CD4-positive, alpha-beta T cell (primary cell): ENCODE measurements at regions not wholly inside any gene's neighbourhood (a gene's known extent, or its start where the extent isn't known, plus 50 kb on each side); places are given as distances from the start of the nearest gene placed in this dataset.

ENCODE experiments used
- ATAC-seq: fragments of 200-7000 bp; cut with Tn5 transposase; one replicate; pipeline ENCODE4 v1.10.0; 2022; ENCODE audit warnings: mild to moderate bottlenecking; ENCODE audit not compliant: poor library complexity
- CTCF ChIA-PET: fragments of 350-600 bp; sonication (Branson Sonifier 250); formaldehyde crosslinking; loops from one replicate; lab custom pipeline; 2021; ENCODE audit warnings: antibody characterized with exemption, inconsistent platforms; lab: Charles Lee
- POLR2A ChIA-PET: fragments of 350-600 bp; sonication (Branson Sonifier 250); formaldehyde crosslinking; loops from one replicate; lab custom pipeline; 2021; ENCODE audit warnings: antibody characterized with exemption, inconsistent platforms; lab: Charles Lee
- DNase-seq, 14 experiments: peaks; one replicate each; pipeline ENCODE4 v3.0.0-alpha.2; 2013 to 2020; ENCODE audit warnings: mixed read lengths in 2 of 14
- H3K27ac ChIP-seq, 2 donors: one replicate each; pipeline versions ENCODE4 v1.5.1 to v1.7.0; 2013; ENCODE audit warnings: low read length in 2 of 2, low read depth in 1 of 2, mild to moderate bottlenecking in 1 of 2
- H3K27me3 ChIP-seq, 2 experiments: 1 replicate in 1 of 2; 2 replicates in 1 of 2; pipeline versions ENCODE4 v1.6.1 to v1.7.0; 2013; ENCODE audit warnings: low read length in 2 of 2, control low read depth in 1 of 2, mild to moderate bottlenecking in 1 of 2, moderate library complexity in 1 of 2; ENCODE audit not compliant: insufficient read depth in 2 of 2, control insufficient read depth in 1 of 2
- H3K36me3 ChIP-seq: one replicate; pipeline ENCODE4 v1.6.1; 2013; ENCODE audit warnings: low read length, control low read depth; ENCODE audit not compliant: insufficient read depth
- H3K4me1 ChIP-seq: one replicate; pipeline ENCODE4 v1.6.1; 2013; ENCODE audit warnings: low read length, control low read depth; ENCODE audit not compliant: insufficient read depth
- H3K4me3 ChIP-seq: one replicate; pipeline ENCODE4 v1.5.1; 2013; ENCODE audit warnings: mild to moderate bottlenecking, low read length, moderate library complexity
- H3K9me3 ChIP-seq, 2 experiments: 1 replicate in 1 of 2; 2 replicates in 1 of 2; pipeline versions ENCODE4 v1.6.1 to v1.7.0; 2013; ENCODE audit warnings: low read length in 2 of 2, mild to moderate bottlenecking in 2 of 2, control low read depth in 1 of 2, moderate library complexity in 1 of 2; ENCODE audit not compliant: control insufficient read depth in 1 of 2, insufficient read depth in 1 of 2
- H3K27ac Mint-ChIP-seq: one replicate; pipeline ENCODE4 v1.8.0; 2020; ENCODE audit warnings: mixed read lengths
- H3K27me3 Mint-ChIP-seq: one replicate; pipeline ENCODE4 v1.8.0; 2021; ENCODE audit warnings: mixed read lengths
- H3K36me3 Mint-ChIP-seq: one replicate; pipeline ENCODE4 v1.8.0; 2021; ENCODE audit warnings: low read depth, mixed read lengths
- H3K4me1 Mint-ChIP-seq: one replicate; pipeline ENCODE4 v1.8.0; 2021; ENCODE audit warnings: low read depth, mixed read lengths
- H3K4me3 Mint-ChIP-seq: one replicate; pipeline ENCODE4 v1.8.0; 2020; ENCODE audit warnings: mild to moderate bottlenecking, mixed read lengths
- H3K9me3 Mint-ChIP-seq: one replicate; pipeline ENCODE4 v1.8.0; 2020; ENCODE audit warnings: mixed read lengths
- CTCF ChIP-seq: fragments of 200-600 bp; IDR thresholded peaks from one replicate; pipeline ENCODE4 v1.8.0; 2022; ENCODE audit warnings: antibody characterized with exemption, mild to moderate bottlenecking
- intact Hi-C, 2 experiments: fragments of 100-400 bp; cut with DNase I in 1 of 2; cut with micrococcal nuclease in 1 of 2; formaldehyde crosslinking; loops; one replicate each; pipeline versions ENCODE4 v1.15.1 to v1.9.0; 2023 to 2025; cut with DNase I, micrococcal nuclease

- Histone ChIP-seq H3K36me3 (no peaks in the 10 kb centered on the region), H3K27me3 (no peaks in the 10 kb centered on the region), H3K4me1 (no peaks in the 10 kb centered on the region), H3K9me3 (peaks cover 0 to 5% of the 10 kb centered on the region in 2 experiments), H3K4me3 (no peak overlapping the region), H3K27ac (no peak overlapping the region)
- POLR2A ChIA-PET: no interaction called here
- Mint-ChIP-seq H3K4me1 (no peaks in the 10 kb centered on the region), H3K4me3 (no peak overlapping the region), H3K36me3 (no peaks in the 10 kb centered on the region), H3K27me3 (no peaks in the 10 kb centered on the region), H3K9me3 (peaks cover 2% of the 10 kb centered on the region), H3K27ac (no peak overlapping the region)
- ATAC-seq (no peak), DNase-seq (no peak)
- no peak for TF ChIP-seq CTCF
- CTCF ChIA-PET: no interaction called here
- intact Hi-C loops: no loop called here
These were observed 66.8 kb upstream of the NEBL start for GRCh38 chr10:20963721-20964595.

GRCh38 chr10:20963056-20963455 lies 65.9 kb upstream of the NEBL start:
- ChIA-PET POLR2A (no interaction called here), CTCF (no interaction called here)
- Mint-ChIP-seq H3K36me3 (no peaks in the 10 kb centered on the region), H3K27me3 (no peaks in the 10 kb centered on the region), H3K9me3 (peaks cover 2% of the 10 kb centered on the region), H3K27ac (no peak overlapping the region), H3K4me1 (no peaks in the 10 kb centered on the region), H3K4me3 (no peak overlapping the region)
- no peak overlapping the region for H3K27ac ChIP-seq
- H3K9me3 ChIP-seq: peaks cover 0 to 5% of the 10 kb centered on the region in 2 experiments
- no peak for ATAC-seq
- intact Hi-C loops: no loop called here
- H3K36me3 ChIP-seq: no peaks in the 10 kb centered on the region
- TF ChIP-seq CTCF: no peak
- no peaks in the 10 kb centered on the region for H3K27me3 ChIP-seq
- no peak for DNase-seq
- H3K4me1 ChIP-seq: no peaks in the 10 kb centered on the region
- no peak overlapping the region for H3K4me3 ChIP-seq

GRCh38 chr10:20962165-20962564 lies 65.1 kb upstream of the NEBL start:
- H3K27me3 Mint-ChIP-seq: no peaks in the 10 kb centered on the region
- intact Hi-C loops: no loop called here
- Histone ChIP-seq H3K4me1 (no peaks in the 10 kb centered on the region), H3K4me3 (no peak overlapping the region), H3K27me3 (no peaks in the 10 kb centered on the region), H3K36me3 (no peaks in the 10 kb centered on the region), H3K27ac (no peak overlapping the region), H3K9me3 (peaks cover 0 to 5% of the 10 kb centered on the region in 2 experiments)
- peaks cover 2% of the 10 kb centered on the region for H3K9me3 Mint-ChIP-seq
- no peak overlapping the region for H3K4me3 Mint-ChIP-seq
- POLR2A ChIA-PET: no interaction called here
- H3K4me1 Mint-ChIP-seq: no peaks in the 10 kb centered on the region
- no peak for TF ChIP-seq CTCF
- DNase-seq (no peak), ATAC-seq (no peak)
- CTCF ChIA-PET: no interaction called here
- H3K36me3 Mint-ChIP-seq: no peaks in the 10 kb centered on the region
- H3K27ac Mint-ChIP-seq: no peak overlapping the region
